Urothelium cell line (cell line): ENCODE measurements at regions not wholly inside any gene's neighbourhood (a gene's known extent, or its start where the extent isn't known, plus 50 kb on each side); places are given as distances from the start of the nearest gene placed in this dataset.
"Not testable (repeated sequence)": the region's sequence is repeated elsewhere in the genome, so short reads cannot be mapped to it uniquely, and the experiment has no call there.

Source experiments
- DNase-seq: peaks from one replicate; pipeline ENCODE4 v3.0.0; 2011; ENCODE audit warnings: low spot score, mixed read lengths
- FAIRE-seq: peaks from 2 replicates; lab custom pipeline; 2011; peaks lifted over from hg19 to GRCh38; lab: Jason Lieb, UNC

DNA sequence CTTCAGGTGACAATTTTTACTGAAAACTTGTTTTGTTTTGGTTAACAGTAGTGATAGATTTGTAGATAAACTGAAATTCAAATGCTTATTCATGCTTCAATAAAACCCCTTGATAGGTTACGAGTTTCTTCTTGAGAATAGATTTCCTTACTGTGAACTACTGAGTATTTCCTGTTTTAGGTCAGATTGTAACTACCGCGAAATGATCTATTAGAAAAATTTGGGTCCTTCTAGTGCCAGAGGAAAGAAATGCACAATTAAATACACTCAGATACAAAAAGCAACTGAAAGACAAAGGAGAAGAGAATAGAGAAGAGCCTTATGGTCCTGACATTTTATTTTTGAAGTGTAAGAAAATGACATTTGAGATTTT, 251.7 kb upstream of the TBL1XR1 start:
- FAIRE-seq: no peak

DNA sequence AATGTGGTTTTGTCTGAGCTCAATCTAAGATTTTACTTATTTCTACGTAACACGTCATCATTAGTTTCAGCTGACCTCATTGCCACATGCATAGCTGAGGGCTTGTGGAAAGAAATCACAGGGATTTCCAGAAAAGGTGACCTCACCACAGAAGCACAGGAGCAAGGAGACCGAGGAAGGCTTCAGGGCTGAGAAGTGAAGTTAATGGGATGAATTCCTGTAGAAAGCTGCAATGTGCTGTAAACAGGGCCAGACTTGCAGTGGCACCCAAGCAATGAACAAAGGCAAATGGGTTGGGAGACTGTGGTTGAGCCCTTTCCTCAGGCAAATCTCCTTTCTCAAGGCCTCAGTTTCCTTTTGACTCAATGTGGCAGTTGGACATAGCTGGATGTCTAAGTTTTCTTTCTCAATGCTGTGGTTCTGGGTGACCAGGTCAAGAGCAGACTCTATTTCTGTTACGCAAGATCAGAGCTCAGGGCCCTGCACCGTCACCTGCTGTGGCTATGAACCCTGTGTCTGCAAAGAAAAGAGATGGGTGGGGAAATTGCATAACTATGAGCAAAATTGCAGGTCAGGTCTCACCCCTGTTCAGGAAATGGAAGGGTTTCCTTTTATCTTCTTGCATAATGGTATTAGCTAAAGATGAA, 252.2 kb upstream of the TBL1XR1 start:
- no peak for FAIRE-seq

More for the DNA sequence above, 251.7 kb upstream of the TBL1XR1 start:
- DNase-seq: no peak

DNA sequence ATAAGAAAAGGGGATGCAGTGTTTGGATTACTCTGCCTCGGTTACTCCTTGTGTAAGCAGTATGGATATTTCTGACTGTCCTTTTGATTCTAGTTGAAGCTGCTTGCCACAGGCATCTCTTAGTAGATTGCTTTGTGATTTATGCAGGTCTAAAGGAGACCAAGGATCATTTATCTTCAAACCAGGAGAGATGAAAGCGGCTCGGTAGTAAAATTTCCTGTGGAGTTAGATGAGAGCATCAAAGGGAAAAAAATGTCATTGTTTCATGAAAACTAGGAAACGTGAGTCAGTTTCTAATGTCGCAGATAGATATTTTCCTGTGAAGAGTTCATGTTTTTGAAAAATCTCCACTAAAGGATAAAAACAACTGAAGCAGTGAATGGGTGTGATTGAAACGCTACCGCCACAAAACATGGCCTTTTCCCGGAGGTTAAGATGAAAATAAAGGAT, 254.0 kb upstream of the TBL1XR1 start:
- DNase-seq (no peak), FAIRE-seq (no peak)

More for the DNA sequence above, 252.2 kb upstream of the TBL1XR1 start:
- peak; percentile 37 for DNase-seq

DNA sequence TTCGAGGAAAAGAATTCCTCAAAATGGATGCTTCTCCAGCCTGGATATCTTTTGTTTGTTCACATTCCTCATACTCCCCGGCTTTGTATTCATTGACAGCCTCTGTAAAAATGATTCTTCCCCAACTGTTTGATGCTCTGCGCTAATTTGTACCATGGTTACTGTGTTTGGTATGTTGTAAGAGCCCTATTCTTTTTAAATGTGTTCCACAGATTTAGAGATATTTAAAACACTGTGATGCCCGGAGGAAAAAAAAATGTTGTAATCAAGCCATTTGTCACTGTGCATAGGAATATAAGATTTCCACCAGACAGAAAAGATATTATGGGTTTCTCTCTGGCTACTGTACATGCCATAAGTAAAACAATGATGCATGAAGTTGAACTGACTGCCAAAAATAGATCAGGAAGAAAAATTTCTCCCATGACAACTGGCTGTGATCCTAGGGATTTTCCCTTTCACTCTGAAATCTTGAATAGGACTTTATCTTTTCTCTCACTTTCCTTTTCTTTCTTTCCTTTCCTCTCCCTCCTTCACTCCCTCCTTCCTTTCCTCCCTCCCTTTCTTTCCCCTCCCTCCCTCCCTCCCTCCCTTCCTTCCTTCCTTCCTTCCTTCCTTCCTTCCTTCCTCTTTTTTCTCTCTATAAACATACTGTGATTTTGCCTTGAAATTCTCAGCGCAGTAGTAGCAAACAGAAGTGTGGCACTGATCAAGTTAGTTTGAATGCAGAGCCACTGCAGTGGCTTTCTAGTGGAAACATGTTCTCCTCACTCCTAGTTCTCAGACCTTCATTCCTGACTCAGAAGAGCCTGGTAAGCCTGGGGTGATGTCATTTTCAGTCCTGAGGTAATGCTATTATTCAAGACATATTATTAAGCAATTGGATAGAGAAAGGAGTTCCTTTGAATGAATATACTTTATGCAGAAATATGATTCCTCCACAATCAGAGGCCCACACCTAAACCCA, 254.9 kb upstream of the TBL1XR1 start:
- FAIRE-seq (no peak), DNase-seq (peak; percentile 58)

DNA sequence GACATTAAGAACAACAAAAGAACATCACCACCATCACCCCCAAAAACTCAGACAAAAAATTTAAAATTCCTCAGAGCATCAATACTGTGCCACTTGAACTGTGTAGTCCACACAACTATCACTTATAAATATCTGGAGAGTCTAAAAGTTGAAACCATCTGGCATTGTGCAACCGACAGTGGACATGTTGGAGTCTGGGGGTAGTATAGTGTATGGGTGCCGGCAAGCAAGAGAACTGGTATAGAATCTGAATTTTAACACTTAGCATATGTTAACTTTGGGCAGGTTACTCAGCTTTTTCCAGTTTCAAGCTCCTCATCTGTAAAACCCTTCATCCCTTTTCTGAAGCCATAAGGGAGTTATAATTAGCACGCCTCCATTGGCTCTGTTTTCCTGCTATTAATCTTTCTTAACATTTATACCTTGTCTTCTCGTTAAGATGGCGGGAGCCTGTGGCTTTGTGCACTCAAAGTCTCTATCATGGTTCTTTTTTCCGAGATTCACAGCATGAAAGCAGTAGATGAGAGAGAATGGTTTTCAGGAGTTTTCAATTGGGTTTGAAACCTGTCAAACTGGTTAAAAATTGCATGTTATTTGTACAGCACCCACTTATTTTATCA, 255.7 kb upstream of the TBL1XR1 start:
- no peak for DNase-seq
- no peak for FAIRE-seq

DNA sequence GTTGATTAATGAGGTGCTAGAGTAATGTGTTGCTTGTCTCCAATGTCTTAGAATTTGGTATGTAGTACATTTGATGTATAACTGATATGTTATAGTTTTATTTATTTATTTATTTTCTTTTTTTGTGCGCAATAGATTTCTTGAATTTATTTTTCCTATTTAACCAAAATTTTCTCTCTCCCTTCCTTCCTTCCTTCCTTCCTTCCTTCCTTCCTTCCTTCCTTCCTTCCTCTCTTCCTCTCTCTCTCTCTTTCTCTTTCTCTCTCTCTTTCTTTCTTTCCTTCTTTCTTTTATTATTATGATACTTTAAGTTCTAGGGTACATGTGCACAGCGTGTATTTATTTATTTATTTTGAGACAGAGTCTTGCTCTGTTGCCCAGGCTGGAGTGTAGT, 256.2 kb upstream of the TBL1XR1 start:
- FAIRE-seq (no peak), DNase-seq (no peak)

DNA sequence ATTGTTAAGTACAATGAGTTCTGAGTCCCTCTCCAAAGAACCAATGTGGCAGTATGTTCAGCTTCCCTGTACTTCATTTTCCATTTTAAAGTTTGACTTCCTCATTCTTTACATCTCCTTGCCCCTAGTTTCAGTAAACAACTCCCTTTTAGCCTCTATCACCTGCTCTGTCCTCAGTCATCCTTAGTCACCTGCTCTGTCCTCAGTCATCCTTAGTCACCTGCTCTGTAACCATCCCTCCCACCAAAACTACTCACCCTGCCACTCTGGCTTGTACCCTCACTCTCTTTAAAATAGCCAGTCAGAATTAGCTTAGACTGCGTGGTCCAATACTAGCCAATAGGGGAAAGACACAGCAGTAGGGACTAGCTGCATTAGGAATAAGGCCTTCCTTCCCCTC, 259.9 kb upstream of the TBL1XR1 start:
- FAIRE-seq, DNase-seq: not testable (repeated sequence)

DNA sequence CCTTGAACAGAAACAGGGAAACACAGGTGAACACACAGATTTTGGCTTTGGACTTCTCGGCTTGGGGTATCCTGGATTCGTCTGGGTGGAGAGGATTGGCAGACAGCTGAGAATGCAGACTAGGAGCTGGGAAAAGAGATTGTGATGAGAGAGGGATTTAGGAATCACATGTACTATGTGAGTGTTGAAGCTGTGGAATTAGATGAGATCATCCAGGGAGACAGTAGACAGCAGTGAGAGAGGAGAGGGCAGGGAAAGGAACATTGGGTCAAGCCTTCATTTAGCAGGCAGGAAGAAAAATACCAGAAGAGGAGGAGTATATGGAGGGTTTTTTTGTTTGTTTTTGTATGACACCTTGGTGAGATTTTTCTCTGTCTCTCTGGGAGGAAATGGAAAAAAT, 262.1 kb upstream of the TBL1XR1 start:
- DNase-seq (peak; percentile 50), FAIRE-seq (no peak)

DNA sequence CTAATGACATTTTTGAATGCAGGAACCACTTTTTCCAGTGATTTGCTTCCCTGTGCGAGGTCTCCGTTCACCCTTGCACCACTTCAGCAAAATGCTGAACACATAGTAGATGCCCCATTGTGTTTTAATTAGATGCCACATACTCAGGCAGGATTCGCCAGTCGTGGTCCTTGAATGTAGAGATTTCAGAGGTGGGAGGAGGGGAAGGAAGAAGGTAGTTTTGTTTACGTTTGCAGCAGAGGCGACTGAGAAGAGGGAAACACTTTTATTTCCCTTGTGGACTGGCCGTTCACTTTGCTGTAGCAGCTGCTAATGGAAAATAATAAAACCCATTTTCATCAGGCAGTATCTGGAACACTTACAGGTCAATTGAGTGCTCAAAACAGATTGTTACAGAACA, 262.8 kb upstream of the TBL1XR1 start:
- DNase-seq (no peak), FAIRE-seq (no peak)

DNA sequence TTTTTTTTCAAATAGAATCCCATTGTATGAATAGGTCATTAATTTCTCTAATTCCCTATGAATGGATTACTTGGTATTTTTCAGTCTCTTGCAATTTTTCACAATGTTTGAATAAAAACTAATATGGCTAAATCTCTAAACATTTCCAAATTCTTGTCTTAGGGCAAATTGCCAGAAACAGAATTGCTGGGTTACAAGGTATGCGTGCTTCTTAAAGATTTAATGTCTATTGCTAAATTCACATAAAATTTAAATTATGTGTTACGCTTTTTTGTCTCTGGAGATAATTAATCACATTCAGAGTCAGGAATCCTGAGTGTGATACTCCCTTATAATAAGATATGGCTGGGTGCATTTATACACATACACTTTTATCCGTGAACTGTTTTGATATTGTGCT, 264.5 kb upstream of the TBL1XR1 start:
- DNase-seq (no peak), FAIRE-seq (no peak)

DNA sequence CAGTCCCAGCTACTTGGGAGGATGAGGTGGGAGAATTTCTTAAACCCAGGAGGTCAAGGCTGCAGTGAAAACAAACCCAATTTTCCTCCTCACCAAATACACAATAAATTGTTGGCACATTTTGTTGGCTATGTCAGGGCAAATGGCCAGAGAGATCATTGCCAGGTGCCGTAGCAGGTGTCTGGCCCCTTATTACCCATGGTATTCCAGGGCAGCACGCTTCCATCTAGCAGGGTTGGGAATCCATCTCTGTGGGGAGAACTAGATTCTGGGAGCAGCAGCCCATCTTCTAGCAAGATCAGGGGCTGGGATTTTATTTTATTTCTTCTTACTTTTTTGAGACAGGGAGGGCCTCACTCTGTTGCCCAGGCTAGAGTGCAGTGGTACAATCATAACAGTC, 266.1 kb upstream of the TBL1XR1 start:
- FAIRE-seq: peak; percentile 66
- DNase-seq: not testable (repeated sequence)

DNA sequence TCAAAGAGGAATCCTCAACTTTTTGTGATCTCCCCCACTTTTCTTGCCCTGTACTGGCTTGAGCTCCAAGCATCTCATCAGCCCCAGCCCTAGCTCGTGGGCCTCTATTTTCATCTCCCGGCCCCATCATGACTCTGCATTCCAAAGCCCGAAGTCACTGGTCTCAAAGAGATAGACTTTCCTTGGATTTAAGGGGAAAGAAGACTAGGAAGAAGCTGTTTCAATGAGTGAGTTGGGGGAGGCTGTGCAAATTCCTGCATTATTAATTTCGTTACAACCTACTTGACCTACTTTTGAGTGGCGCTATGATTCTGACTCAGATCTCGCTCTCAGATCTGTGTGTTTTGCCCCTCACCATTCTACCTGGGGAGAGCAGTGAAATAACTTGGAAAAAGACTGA, 266.6 kb upstream of the TBL1XR1 start:
- DNase-seq (peak; percentile 69), FAIRE-seq (no peak)

DNA sequence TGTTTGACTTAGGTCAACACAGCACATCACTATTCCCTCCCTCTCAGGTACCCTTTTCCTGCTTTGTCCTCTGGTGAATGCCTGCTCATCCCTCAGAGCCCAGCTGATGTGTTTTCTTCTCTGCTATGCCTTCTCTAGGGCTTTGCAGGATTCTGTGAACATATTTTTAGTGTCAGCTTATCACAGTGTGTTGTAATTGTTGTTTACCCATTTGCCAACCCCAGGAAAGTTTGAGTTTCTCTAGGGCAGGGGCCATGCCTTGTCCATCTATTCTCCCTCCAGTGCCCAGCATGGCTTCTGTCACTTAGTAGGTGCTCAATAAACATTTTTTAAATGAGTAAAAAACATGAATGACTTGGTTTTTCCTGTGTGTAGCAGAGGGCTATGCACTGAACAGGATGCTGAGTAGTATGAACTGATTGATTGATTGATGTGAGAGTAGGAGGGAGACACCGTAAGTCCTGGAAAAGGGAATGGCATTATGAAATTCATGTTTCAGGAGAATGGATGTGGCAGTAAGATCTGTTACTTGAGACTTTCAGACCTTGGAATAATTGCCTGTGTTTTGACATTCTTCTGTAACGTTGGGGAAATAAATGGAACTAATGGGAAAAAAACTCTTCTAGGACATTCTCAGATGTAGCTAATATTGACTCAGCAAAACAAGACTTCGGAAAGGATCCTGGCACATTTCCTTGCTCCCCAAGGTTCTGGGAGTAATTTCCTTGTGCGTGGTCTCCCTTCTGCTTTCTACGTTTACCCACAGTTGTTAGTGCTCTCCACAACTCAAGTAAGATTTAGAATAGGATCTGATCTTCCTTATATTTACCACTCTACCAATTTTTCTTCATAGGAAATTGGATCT, 267.3 kb upstream of the TBL1XR1 start:
- FAIRE-seq: no peak

DNA sequence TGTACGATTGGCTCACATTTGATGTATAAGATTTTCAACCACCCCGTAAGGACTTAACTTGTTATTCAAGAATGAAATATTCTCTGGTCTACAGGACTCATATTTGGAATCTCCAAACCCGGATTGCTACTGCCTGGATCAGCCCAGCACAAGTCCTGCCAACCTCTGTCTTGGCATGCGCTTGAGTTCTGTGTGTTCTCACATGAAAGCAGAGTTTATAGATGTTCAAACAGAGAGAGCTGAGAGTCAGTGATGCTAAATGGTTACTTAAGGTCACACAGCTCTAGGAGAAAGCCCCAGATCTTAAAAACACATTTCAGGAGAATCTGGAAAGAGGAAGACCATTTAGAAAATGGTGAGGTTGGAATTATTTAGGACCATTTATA, 268.0 kb upstream of the TBL1XR1 start:
- FAIRE-seq (no peak), DNase-seq (no peak)

More for the DNA sequence above, 267.3 kb upstream of the TBL1XR1 start:
- DNase-seq: no peak

DNA sequence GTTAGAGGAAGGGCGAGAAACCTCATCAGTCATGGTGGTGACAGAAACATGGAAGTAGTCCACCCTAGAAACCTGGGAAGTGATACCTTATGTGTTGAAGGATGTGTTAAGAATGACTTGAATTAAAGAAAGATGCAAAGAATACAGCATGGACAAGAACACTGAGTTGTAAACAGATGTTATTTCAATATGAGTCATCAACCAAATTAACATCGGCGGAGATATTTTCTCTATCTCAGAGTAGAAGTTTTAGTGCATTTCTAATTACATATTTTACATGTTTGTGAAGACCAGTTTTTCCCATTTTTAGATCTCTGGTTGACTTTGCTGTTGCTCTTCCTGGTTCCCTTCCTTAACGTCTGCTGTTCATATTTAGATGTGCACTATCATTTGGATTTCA, 268.8 kb upstream of the TBL1XR1 start:
- FAIRE-seq (no peak), DNase-seq (no peak)

DNA sequence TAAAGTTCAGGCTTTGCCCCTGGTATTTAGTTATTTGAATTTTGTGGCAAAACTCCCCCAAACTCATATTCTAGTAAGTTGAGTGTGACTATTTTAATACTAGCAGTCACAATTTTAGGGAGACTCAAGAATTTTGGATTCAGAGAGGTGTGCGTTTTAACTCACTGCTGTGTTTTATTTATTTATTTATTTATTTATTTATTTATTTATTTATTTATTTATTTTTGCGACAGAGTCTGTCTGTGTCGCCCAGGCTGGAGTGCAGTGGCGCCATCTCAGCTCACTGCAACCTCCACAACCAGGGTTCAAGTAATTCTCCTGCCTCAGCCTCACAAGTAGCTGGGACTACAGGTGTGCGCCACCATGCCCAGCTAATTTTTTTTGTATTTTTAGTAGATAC, 269.3 kb upstream of the TBL1XR1 start:
- FAIRE-seq, DNase-seq: not testable (repeated sequence)

DNA sequence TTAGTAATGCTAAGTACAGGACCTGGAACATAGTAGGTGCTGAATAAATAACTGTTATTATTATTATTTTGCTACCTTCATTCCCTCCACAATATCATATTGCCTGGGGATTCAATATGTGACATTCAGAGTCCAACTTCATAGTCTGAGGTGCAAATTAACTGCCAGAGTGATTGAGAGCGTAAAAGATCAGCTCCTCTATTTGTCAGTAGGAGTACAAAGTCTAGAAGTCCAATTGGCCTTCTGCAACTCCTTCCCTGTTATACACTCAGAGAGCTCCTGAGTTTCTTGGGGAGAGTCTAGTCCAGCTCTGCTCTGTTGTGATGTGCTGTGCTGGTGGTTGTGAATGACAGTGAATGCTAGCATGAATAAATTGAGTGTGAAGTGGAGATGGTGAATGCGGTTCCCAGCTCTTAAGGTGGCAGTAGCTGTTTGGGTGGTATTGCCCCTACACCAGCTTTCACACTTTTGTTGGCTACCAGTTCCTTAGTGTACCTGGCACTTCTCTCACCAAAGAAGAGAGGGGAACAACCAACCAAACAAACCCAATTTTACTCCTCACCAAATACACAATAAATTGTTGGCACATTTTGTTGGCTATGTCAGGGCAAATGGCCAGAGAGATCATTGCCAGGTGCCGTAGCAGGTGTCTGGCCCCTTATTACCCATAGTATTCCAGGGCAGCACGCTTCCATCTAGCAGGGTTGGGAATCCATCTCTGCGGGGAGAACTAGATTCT, 270.1 kb upstream of the TBL1XR1 start:
- no peak for FAIRE-seq

DNA sequence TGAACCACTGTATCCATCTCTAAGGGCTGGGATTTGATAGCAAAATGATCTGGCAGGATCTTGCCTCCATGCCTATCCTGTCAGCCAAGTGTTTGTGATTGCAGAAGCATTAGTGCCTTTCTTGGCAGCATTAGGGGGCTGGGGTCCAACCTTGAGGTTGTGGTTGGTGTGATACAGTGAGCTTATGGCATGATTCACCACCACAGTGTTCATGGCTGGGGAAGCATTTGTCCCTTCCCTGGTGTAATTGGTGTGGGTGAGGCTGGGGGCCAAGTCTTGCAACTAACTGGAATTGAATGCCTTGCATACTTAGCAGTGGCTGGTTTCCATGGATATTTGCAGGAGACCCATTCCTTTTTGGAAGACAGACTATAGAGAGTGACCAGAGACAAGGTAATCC, 271.0 kb upstream of the TBL1XR1 start:
- DNase-seq: peak; percentile 80
- peak; percentile 77 for FAIRE-seq

More for the DNA sequence above, 270.1 kb upstream of the TBL1XR1 start:
- DNase-seq: no peak

DNA sequence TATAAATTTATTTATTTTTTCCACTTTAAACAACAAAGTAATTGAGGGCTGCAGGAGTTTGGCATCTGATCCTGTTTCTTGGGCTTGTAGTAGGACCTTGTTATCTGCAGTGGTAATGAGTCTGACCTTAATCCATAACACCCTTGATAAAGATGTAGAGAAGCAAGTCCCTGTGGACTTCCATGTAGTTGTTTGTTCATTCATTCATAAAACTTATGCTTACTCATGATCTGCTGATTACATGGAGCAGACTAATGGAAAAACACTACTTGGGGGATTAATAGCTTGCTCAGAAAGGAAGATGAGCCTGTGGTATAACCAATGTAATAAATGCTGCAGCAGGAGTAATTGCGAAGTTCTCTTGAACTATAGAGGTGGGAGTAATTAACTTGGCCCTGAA, 271.5 kb upstream of the TBL1XR1 start:
- FAIRE-seq (no peak), DNase-seq (no peak)

DNA sequence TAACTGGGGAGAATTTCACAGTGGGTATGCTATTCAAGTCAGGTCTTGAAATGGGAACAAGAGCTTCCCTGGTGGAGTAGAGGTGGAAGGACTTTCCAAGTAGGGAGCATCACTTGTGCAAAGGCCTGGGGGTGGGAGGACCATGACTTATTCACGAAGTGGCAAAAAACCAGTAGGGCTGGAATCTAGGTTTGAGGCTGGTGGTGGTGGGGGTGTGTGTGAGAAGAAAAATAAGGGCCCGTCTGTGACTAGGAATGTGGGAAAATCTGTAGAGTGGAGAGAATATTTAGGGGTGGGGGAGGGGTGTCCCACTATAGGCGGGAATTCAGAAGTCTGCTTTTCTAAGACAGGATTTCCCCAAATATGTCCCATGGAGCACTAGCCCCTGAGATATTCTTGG, 271.9 kb upstream of the TBL1XR1 start:
- DNase-seq (no peak), FAIRE-seq (no peak)
